T follicular helper cell (primary cell): ENCODE measurements at regions not wholly inside any gene's neighbourhood (a gene's known extent, or its start where the extent isn't known, plus 50 kb on each side); places are given as distances from the start of the nearest gene placed in this dataset.
"Not testable (repeated sequence)": the region's sequence is repeated elsewhere in the genome, so short reads cannot be mapped to it uniquely, and the experiment has no call there.

Experiments
- DNase-seq: peaks from one replicate; pipeline ENCODE4 v3.0.0-alpha.2; 2020; ENCODE audit warnings: low read depth

GRCh38 chr15:87533637-87534036 lies 722.9 kb downstream of the NTRK3 start:
- not testable (repeated sequence) for DNase-seq

- no peak for DNase-seq
Measured at GRCh38 chr15:87528873-87529272, 727.7 kb downstream of the NTRK3 start.

- no peak for DNase-seq
Measured at GRCh38 chr15:87527875-87528274, 728.7 kb downstream of the NTRK3 start.

GRCh38 chr15:87527416-87527815 lies 729.1 kb downstream of the NTRK3 start:
- DNase-seq, result no peak

- no peak for DNase-seq
Measured at GRCh38 chr15:87523516-87523915, 733.0 kb downstream of the NTRK3 start.

GRCh38 chr15:87522997-87523396 lies 733.5 kb downstream of the NTRK3 start:
- DNase-seq, result no peak

GRCh38 chr15:87518957-87519356 lies 737.6 kb downstream of the NTRK3 start:
- no peak for DNase-seq

GRCh38 chr15:87508086-87508485 lies 748.5 kb downstream of the NTRK3 start:
- no peak for DNase-seq

- DNase-seq, result no peak
Measured at GRCh38 chr15:87502173-87502572, 754.4 kb downstream of the NTRK3 start.

GRCh38 chr15:87500240-87500639 lies 756.3 kb downstream of the NTRK3 start:
- no peak for DNase-seq

GRCh38 chr15:87498560-87498959 lies 758.0 kb downstream of the NTRK3 start:
- no peak for DNase-seq

- no peak for DNase-seq
Measured at GRCh38 chr15:87496795-87497194, 759.7 kb downstream of the NTRK3 start.

- DNase-seq, result no peak
Measured at GRCh38 chr15:87496109-87496508, 760.4 kb downstream of the NTRK3 start.

- DNase-seq, result no peak
Measured at GRCh38 chr15:87493803-87494202, 762.7 kb downstream of the NTRK3 start.

- no peak for DNase-seq
Measured at GRCh38 chr15:87492321-87492720, 764.2 kb downstream of the NTRK3 start.

GRCh38 chr15:87490666-87491065 lies 765.9 kb downstream of the NTRK3 start:
- no peak for DNase-seq

GRCh38 chr15:87489902-87490665 lies 766.5 kb downstream of the NTRK3 start:
- DNase-seq, result no peak

GRCh38 chr15:87489456-87489855 lies 767.1 kb downstream of the NTRK3 start:
- DNase-seq, result no peak

- DNase-seq, result no peak
Measured at GRCh38 chr15:87487484-87487883, 769.1 kb downstream of the NTRK3 start.

GRCh38 chr15:87483468-87483867 lies 773.1 kb downstream of the NTRK3 start:
- no peak for DNase-seq

GRCh38 chr15:87481126-87481525 lies 775.4 kb downstream of the NTRK3 start:
- DNase-seq, result no peak

GRCh38 chr15:87478687-87479072 lies 777.9 kb downstream of the NTRK3 start:
- DNase-seq, result no peak

GRCh38 chr15:87477737-87478686 lies 778.5 kb downstream of the NTRK3 start:
- no peak for DNase-seq
